Naive thymus-derived CD8-positive, alpha-beta T cell (primary cell): ENCODE measurements at regions not wholly inside any gene's neighbourhood (a gene's known extent, or its start where the extent isn't known, plus 50 kb on each side); places are given as distances from the start of the nearest gene placed in this dataset.

Experiments used
- ATAC-seq, 2 donors: fragments of 150-1000 bp; cut with Tn5 transposase in 1 of 2; sonication (Bioruptor Pico), chemical (Tn5 transposase) in 1 of 2; 1 replicate in 1 of 2; 2 replicates in 1 of 2; pipeline ENCODE4 v1.10.0; 2021; ENCODE audit warnings: mild to moderate bottlenecking in 2 of 2, moderate library complexity in 2 of 2
- POLR2A ChIA-PET: fragments of 350-600 bp; sonication (Branson Sonifier 250); formaldehyde crosslinking; loops from one replicate; lab custom pipeline; 2021; ENCODE audit warnings: antibody characterized with exemption; lab: Charles Lee
- DNase-seq, 10 donors: peaks; one replicate each; pipeline versions ENCODE4 v3.0.0 to v3.0.0-alpha.2; 2020 to 2022
- H3K27ac Mint-ChIP-seq, 10 donors: one replicate each; pipeline ENCODE4 v1.8.0; 2020 to 2022; ENCODE audit warnings: mild to moderate bottlenecking in 10 of 10, mixed read lengths in 10 of 10, moderate library complexity in 4 of 10, inconsistent platforms in 1 of 10
- H3K27me3 Mint-ChIP-seq, 5 donors: one replicate each; pipeline ENCODE4 v1.8.0; 2021 to 2022; ENCODE audit warnings: mixed read lengths in 5 of 5
- H3K36me3 Mint-ChIP-seq, 3 donors: one replicate each; pipeline ENCODE4 v1.8.0; 2020 to 2022; ENCODE audit warnings: mixed read lengths in 3 of 3, mild to moderate bottlenecking in 2 of 3, inconsistent platforms in 1 of 3
- H3K4me1 Mint-ChIP-seq, 4 donors: one replicate each; pipeline ENCODE4 v1.8.0; 2021 to 2022; ENCODE audit warnings: mixed read lengths in 4 of 4
- H3K4me3 Mint-ChIP-seq, 10 donors: one replicate each; pipeline ENCODE4 v1.8.0; 2020 to 2022; ENCODE audit warnings: mild to moderate bottlenecking in 10 of 10, mixed read lengths in 10 of 10, moderate library complexity in 6 of 10, inconsistent platforms in 1 of 10
- H3K9me3 Mint-ChIP-seq, 9 donors: one replicate each; pipeline ENCODE4 v1.8.0; 2020 to 2022; ENCODE audit warnings: mixed read lengths in 9 of 9, mild to moderate bottlenecking in 3 of 9, inconsistent platforms in 1 of 9, moderate library complexity in 1 of 9

- no peaks in the 10 kb centered on the region for H3K4me1 Mint-ChIP-seq
- H3K4me3 Mint-ChIP-seq: no peak overlapping the region
- no peak for DNase-seq
- H3K27me3 Mint-ChIP-seq: peaks cover 0 to 14% (median 0%) of the 10 kb centered on the region in 5 donors
- no peak for ATAC-seq
- no peak overlapping the region for H3K27ac Mint-ChIP-seq
- H3K36me3 Mint-ChIP-seq: no peaks in the 10 kb centered on the region
- POLR2A ChIA-PET: no interaction called here
- no peaks in the 10 kb centered on the region for H3K9me3 Mint-ChIP-seq
Measured at GRCh38 chr2:128984855-128985254, 666.2 kb upstream of the HS6ST1 start.

- H3K27ac Mint-ChIP-seq: no peak overlapping the region
- no peaks in the 10 kb centered on the region for H3K4me1 Mint-ChIP-seq
- no peak overlapping the region for H3K4me3 Mint-ChIP-seq
- DNase-seq (no peak), ATAC-seq (no peak)
- H3K9me3 Mint-ChIP-seq: peaks cover 0 to 3% (median 0%) of the 10 kb centered on the region in 9 donors
- H3K27me3 Mint-ChIP-seq: peaks cover 0 to 14% (median 0%) of the 10 kb centered on the region in 5 donors
- POLR2A ChIA-PET: no interaction called here
- H3K36me3 Mint-ChIP-seq: no peaks in the 10 kb centered on the region
Measured at GRCh38 chr2:128986026-128986715, 667.5 kb upstream of the HS6ST1 start.

GRCh38 chr2:128986867-128987268, 668.2 kb upstream of the HS6ST1 start:
- no peaks in the 10 kb centered on the region for H3K36me3 Mint-ChIP-seq
- H3K4me3 Mint-ChIP-seq: no peak overlapping the region
- H3K27me3 Mint-ChIP-seq: peaks cover 0 to 14% (median 0%) of the 10 kb centered on the region in 5 donors
- no peak overlapping the region for H3K27ac Mint-ChIP-seq
- ATAC-seq (no peak), DNase-seq (no peak)
- POLR2A ChIA-PET: no interaction called here
- H3K9me3 Mint-ChIP-seq: peaks cover 0 to 3% (median 0%) of the 10 kb centered on the region in 9 donors
- no peaks in the 10 kb centered on the region for H3K4me1 Mint-ChIP-seq

- DNase-seq (no peak), ATAC-seq (no peak)
- Mint-ChIP-seq H3K4me1 (no peaks in the 10 kb centered on the region), H3K27me3 (peaks cover 0 to 9% (median 0%) of the 10 kb centered on the region in 5 donors), H3K9me3 (peaks cover 0 to 3% (median 0%) of the 10 kb centered on the region in 9 donors), H3K4me3 (no peak overlapping the region), H3K27ac (no peak overlapping the region), H3K36me3 (no peaks in the 10 kb centered on the region)
- POLR2A ChIA-PET: no interaction called here
Measured at GRCh38 chr2:128988326-128988725, 669.7 kb upstream of the HS6ST1 start.

- Mint-ChIP-seq H3K27me3 (peaks cover 0 to 9% (median 0%) of the 10 kb centered on the region in 5 donors), H3K4me3 (no peak overlapping the region), H3K9me3 (peaks cover 0 to 3% (median 0%) of the 10 kb centered on the region in 9 donors), H3K36me3 (no peaks in the 10 kb centered on the region), H3K27ac (no peak overlapping the region), H3K4me1 (no peaks in the 10 kb centered on the region)
- ATAC-seq: no peak
- POLR2A ChIA-PET: no interaction called here
- DNase-seq: no peak
Measured at GRCh38 chr2:128988967-128989366, 670.3 kb upstream of the HS6ST1 start.

GRCh38 chr2:128995086-128995485, 676.4 kb upstream of the HS6ST1 start:
- H3K27me3 Mint-ChIP-seq: peaks cover 0 to 16% (median 0%) of the 10 kb centered on the region in 5 donors
- no peaks in the 10 kb centered on the region for H3K4me1 Mint-ChIP-seq
- POLR2A ChIA-PET: no interaction called here
- H3K9me3 Mint-ChIP-seq: peaks cover 0 to 3% (median 0%) of the 10 kb centered on the region in 9 donors
- no peak overlapping the region for H3K27ac Mint-ChIP-seq
- no peak overlapping the region for H3K4me3 Mint-ChIP-seq
- ATAC-seq: no peak
- H3K36me3 Mint-ChIP-seq: no peaks in the 10 kb centered on the region
- DNase-seq: no peak

- Mint-ChIP-seq H3K27me3 (peaks cover 0 to 16% (median 0%) of the 10 kb centered on the region in 5 donors), H3K9me3 (no peaks in the 10 kb centered on the region), H3K4me3 (no peak overlapping the region), H3K36me3 (no peaks in the 10 kb centered on the region), H3K4me1 (no peaks in the 10 kb centered on the region), H3K27ac (no peak overlapping the region)
- ATAC-seq (no peak), DNase-seq (no peak)
- POLR2A ChIA-PET: no interaction called here
Measured at GRCh38 chr2:128996078-128996477, 677.4 kb upstream of the HS6ST1 start.

- DNase-seq (no peak), ATAC-seq (no peak)
- no peaks in the 10 kb centered on the region for H3K36me3 Mint-ChIP-seq
- POLR2A ChIA-PET: no interaction called here
- H3K27ac Mint-ChIP-seq: no peak overlapping the region
- H3K4me3 Mint-ChIP-seq: no peak overlapping the region
- H3K27me3 Mint-ChIP-seq: peaks cover 0 to 16% (median 0%) of the 10 kb centered on the region in 5 donors
- H3K9me3 Mint-ChIP-seq: no peaks in the 10 kb centered on the region
- H3K4me1 Mint-ChIP-seq: no peaks in the 10 kb centered on the region
Measured at GRCh38 chr2:128997166-128997866, 678.6 kb upstream of the HS6ST1 start.

- H3K4me1 Mint-ChIP-seq: no peaks in the 10 kb centered on the region
- POLR2A ChIA-PET: no interaction called here
- no peak for DNase-seq
- H3K27me3 Mint-ChIP-seq: peaks cover 0 to 16% (median 0%) of the 10 kb centered on the region in 5 donors
- no peaks in the 10 kb centered on the region for H3K36me3 Mint-ChIP-seq
- H3K4me3 Mint-ChIP-seq: no peak overlapping the region
- peaks cover 0 to 2% (median 0%) of the 10 kb centered on the region in 9 donors for H3K9me3 Mint-ChIP-seq
- H3K27ac Mint-ChIP-seq: no peak overlapping the region
- ATAC-seq: no peak
Measured at GRCh38 chr2:129001926-129002325, 683.3 kb upstream of the HS6ST1 start.

- ATAC-seq (no peak), DNase-seq (no peak)
- Mint-ChIP-seq H3K36me3 (no peaks in the 10 kb centered on the region), H3K4me1 (no peaks in the 10 kb centered on the region), H3K9me3 (peaks cover 0 to 2% (median 0%) of the 10 kb centered on the region in 9 donors), H3K27me3 (peaks cover 0 to 12% (median 0%) of the 10 kb centered on the region in 5 donors), H3K27ac (no peak overlapping the region), H3K4me3 (no peak overlapping the region)
- POLR2A ChIA-PET: no interaction called here
Measured at GRCh38 chr2:129002751-129003150, 684.1 kb upstream of the HS6ST1 start.

- POLR2A ChIA-PET: interaction anchor here (1.2 kb wide), 1 partner anchor 7 kb away, joined by 6 read pairs; no protein-coding TSS in a partner anchor
- Mint-ChIP-seq H3K27me3 (peaks cover 0 to 11% (median 0%) of the 10 kb centered on the region in 5 donors), H3K36me3 (no peaks in the 10 kb centered on the region), H3K4me1 (no peaks in the 10 kb centered on the region), H3K27ac (peak overlapping the region in 1 of 10 donors; percentile 40), H3K9me3 (peaks cover 0 to 2% (median 0%) of the 10 kb centered on the region in 9 donors), H3K4me3 (no peak overlapping the region)
- DNase-seq (no peak), ATAC-seq (no peak)
Measured at GRCh38 chr2:129004485-129004884, 685.8 kb upstream of the HS6ST1 start.

- ATAC-seq (no peak), DNase-seq (no peak)
- Mint-ChIP-seq H3K4me1 (no peaks in the 10 kb centered on the region), H3K4me3 (no peak overlapping the region), H3K36me3 (no peaks in the 10 kb centered on the region), H3K27me3 (peaks cover 0 to 7% (median 0%) of the 10 kb centered on the region in 5 donors), H3K27ac (no peak overlapping the region), H3K9me3 (peaks cover 0 to 2% (median 0%) of the 10 kb centered on the region in 9 donors)
- POLR2A ChIA-PET: no interaction called here
Measured at GRCh38 chr2:129004940-129005490, 686.3 kb upstream of the HS6ST1 start.
